PC-9 (cell line): ENCODE measurements at regions not wholly inside any gene's neighbourhood (a gene's known extent, or its start where the extent isn't known, plus 50 kb on each side); places are given as distances from the start of the nearest gene placed in this dataset.

Source experiments
- BruUV-seq: library from RNA; stranded (reverse); fragments of 400-500 nt; replicated peaks from 2 replicates; lab custom pipeline; 2021; lab: Mats Ljungman, UMichigan
- CTCF ChIA-PET: fragments of 300-600 bp; sonication (Branson Sonifier 250); formaldehyde crosslinking; loops from one replicate; lab custom pipeline; 2022; ENCODE audit warnings: antibody characterized with exemption; lab: Charles Lee
- POLR2A ChIA-PET: fragments of 300-600 bp; sonication (Branson Sonifier 250); formaldehyde crosslinking; loops from one replicate; lab custom pipeline; 2022; ENCODE audit warnings: antibody characterized with exemption; ENCODE audit not compliant: unreplicated experiment; lab: Charles Lee
- DNase-seq, 2 experiments: peaks; one replicate each; pipeline versions ENCODE4 v3.0.0 to v3.0.0-alpha.2; 2015 to 2022; ENCODE audit warnings: mixed read lengths in 1 of 2
- H2AFZ ChIP-seq: fragments of 200-600 bp; sonication (generic); 2 replicates; pipeline ENCODE4 v1.8.1; 2017; ENCODE audit warnings: antibody characterized with exemption
- H3F3A ChIP-seq: fragments of 200-600 bp; sonication (generic); 2 replicates; pipeline ENCODE4 v1.8.1; 2017; ENCODE audit warnings: antibody characterized with exemption, mild to moderate bottlenecking, low read depth; ENCODE audit not compliant: insufficient read depth
- H3K27ac ChIP-seq: fragments of 200-600 bp; sonication (generic); 2 replicates; pipeline ENCODE4 v1.6.1; 2016; ENCODE audit warnings: mixed run types
- H3K27me3 ChIP-seq: fragments of 200-600 bp; sonication (generic); 2 replicates; pipeline ENCODE4 v1.6.1; 2016; ENCODE audit warnings: low read depth, mixed run types; ENCODE audit not compliant: insufficient read depth
- H3K36me3 ChIP-seq: fragments of 200-600 bp; sonication (generic); 2 replicates; pipeline ENCODE4 v1.6.1; 2016; ENCODE audit warnings: low read depth, mixed run types
- H3K4me1 ChIP-seq: fragments of 200-600 bp; sonication (generic); replicated peaks from 2 replicates; pipeline ENCODE4 v1.6.1; 2016; ENCODE audit warnings: mixed run types; ENCODE audit not compliant: insufficient read depth
- H3K4me2 ChIP-seq: fragments of 200-600 bp; sonication (generic); 2 replicates; pipeline ENCODE4 v1.6.1; 2017; ENCODE audit warnings: mixed run types
- H3K4me3 ChIP-seq: fragments of 200-600 bp; sonication (generic); 2 replicates; pipeline ENCODE4 v1.6.1; 2016; ENCODE audit warnings: mixed run types
- H3K79me2 ChIP-seq: fragments of 200-600 bp; sonication (generic); 2 replicates; pipeline ENCODE4 v1.6.1; 2017; ENCODE audit warnings: low read depth, mixed run types
- H3K9me2 ChIP-seq: fragments of 200-600 bp; sonication (generic); 2 replicates; pipeline ENCODE4 v1.8.1; 2017; ENCODE audit warnings: mild to moderate bottlenecking; ENCODE audit not compliant: insufficient read depth
- H3K9me3 ChIP-seq: fragments of 200-600 bp; sonication (generic); 2 replicates; pipeline ENCODE4 v1.8.1; 2016; ENCODE audit warnings: low read depth; ENCODE audit not compliant: insufficient read depth
- H4K20me1 ChIP-seq: fragments of 200-600 bp; sonication (generic); 2 replicates; pipeline ENCODE4 v1.8.1; 2017; ENCODE audit not compliant: insufficient read depth
- EZH2 ChIP-seq: fragments of 200-600 bp; sonication (generic); IDR thresholded peaks from 2 replicates; pipeline ENCODE4 v1.8.0; 2017; ENCODE audit warnings: antibody characterized with exemption, low read depth
- intact Hi-C: fragments of 100-400 bp; cut with micrococcal nuclease; formaldehyde crosslinking; loops from one replicate; pipeline ENCODE4 v1.10.0; 2022; ENCODE audit not compliant: unreplicated experiment
- TF ChIP-seq, protein P1 (sequence below): fragments of 200-600 bp; sonication (generic); conservative IDR thresholded peaks from 2 replicates; pipeline ENCODE4 v1.6.1; 2017; ENCODE audit warnings: mixed run types, antibody characterized with exemption, mild to moderate bottlenecking, moderate library complexity

DNA sequence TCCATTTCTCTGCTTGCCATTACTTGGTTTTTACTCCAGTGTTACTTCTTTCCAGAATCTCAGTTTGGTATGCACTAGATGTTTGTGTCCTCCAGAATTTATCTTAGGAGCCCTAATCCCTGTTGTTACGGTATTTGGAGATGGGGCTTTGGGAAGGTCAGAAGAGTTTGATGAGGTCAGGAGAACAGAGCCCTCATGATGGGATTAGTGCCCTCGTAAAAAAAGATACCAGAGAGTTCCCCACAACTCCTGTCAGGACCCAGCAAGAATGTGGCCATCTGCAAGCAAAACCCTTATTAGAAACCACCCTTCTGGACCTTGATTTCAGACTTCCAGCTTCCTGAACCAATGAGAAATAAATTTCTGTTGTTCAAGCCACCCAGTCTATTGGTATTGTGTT, 98.0 kb downstream of the ADAMTS1 start:
- CTCF ChIA-PET = no interaction called here
- TF ChIP-seq, protein P1, sequence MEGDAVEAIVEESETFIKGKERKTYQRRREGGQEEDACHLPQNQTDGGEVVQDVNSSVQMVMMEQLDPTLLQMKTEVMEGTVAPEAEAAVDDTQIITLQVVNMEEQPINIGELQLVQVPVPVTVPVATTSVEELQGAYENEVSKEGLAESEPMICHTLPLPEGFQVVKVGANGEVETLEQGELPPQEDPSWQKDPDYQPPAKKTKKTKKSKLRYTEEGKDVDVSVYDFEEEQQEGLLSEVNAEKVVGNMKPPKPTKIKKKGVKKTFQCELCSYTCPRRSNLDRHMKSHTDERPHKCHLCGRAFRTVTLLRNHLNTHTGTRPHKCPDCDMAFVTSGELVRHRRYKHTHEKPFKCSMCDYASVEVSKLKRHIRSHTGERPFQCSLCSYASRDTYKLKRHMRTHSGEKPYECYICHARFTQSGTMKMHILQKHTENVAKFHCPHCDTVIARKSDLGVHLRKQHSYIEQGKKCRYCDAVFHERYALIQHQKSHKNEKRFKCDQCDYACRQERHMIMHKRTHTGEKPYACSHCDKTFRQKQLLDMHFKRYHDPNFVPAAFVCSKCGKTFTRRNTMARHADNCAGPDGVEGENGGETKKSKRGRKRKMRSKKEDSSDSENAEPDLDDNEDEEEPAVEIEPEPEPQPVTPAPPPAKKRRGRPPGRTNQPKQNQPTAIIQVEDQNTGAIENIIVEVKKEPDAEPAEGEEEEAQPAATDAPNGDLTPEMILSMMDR = no peak
- TF ChIP-seq EZH2 = no peak
- no peak overlapping the region for H3K4me2 ChIP-seq

DNA sequence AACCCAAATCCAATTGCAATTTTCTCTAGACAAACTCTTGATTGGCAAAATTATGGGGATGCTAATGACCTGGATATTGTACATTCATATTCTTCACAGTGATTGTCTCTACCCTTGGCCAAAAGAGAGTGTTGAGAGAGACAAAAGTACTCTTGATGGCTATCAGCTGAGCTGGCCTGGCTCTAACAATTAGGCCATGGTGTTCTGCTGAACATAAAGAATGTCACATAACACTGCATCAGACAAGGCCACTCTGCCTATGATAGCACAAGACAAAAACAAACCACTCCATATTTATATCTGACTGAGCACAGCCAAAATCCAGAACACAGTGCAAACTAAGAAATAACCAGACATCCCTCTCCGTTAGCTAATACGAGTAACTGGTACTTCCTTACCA, 101.7 kb downstream of the ADAMTS1 start:
- no peaks in the 10 kb centered on the region for H3K79me2 ChIP-seq
- H3K4me2 ChIP-seq = no peak overlapping the region
- no peak overlapping the region for H3K4me3 ChIP-seq
- no peaks in the 10 kb centered on the region for H3K4me1 ChIP-seq
- H3K27me3 ChIP-seq = no peaks in the 10 kb centered on the region
- H4K20me1 ChIP-seq = no peaks in the 10 kb centered on the region
- H3K27ac ChIP-seq = no peak overlapping the region
- H3K9me3 ChIP-seq = no peaks in the 10 kb centered on the region
- no peaks in the 10 kb centered on the region for H3K36me3 ChIP-seq
- intact Hi-C loops = no loop called here
- TF ChIP-seq EZH2 = no peak
- TF ChIP-seq, protein P1 = no peak
- no TSS peak for BruUV-seq
- no peak overlapping the region for H2AFZ ChIP-seq
- ChIA-PET CTCF (no interaction called here), POLR2A (no interaction called here)
- DNase-seq = no peak
- H3F3A ChIP-seq = no peaks in the 10 kb centered on the region
- no peaks in the 10 kb centered on the region for H3K9me2 ChIP-seq

More for the DNA sequence above, 98.0 kb downstream of the ADAMTS1 start:
- Histone ChIP-seq H3K4me1 (no peaks in the 10 kb centered on the region), H2AFZ (no peak overlapping the region), H3K9me3 (no peaks in the 10 kb centered on the region), H3K27me3 (no peaks in the 10 kb centered on the region), H3K9me2 (no peaks in the 10 kb centered on the region), H3F3A (no peaks in the 10 kb centered on the region), H3K79me2 (no peaks in the 10 kb centered on the region), H3K4me3 (no peak overlapping the region), H4K20me1 (no peaks in the 10 kb centered on the region), H3K27ac (no peak overlapping the region), H3K36me3 (no peaks in the 10 kb centered on the region)
- no TSS peak for BruUV-seq
- POLR2A ChIA-PET = no interaction called here
- intact Hi-C loops = no loop called here
- no peak for DNase-seq

DNA sequence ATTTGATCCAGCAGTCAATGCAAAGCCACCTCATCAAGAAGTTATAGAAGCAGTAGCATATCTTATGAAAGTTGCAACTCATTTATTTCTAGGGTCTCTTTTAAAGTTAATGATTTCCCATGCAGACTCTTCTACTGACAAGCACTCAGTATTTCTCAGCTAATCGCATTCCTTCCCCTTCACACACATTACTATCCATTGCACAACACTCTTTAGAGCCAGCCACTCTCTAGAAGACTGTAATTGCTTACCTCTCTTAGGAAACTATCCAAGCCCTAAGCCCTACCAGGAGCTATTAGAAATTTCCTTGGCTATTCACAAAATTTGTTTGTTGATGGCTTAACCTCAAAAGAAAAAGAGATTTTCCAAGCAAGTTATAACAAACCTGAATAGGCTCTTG, 106.0 kb downstream of the ADAMTS1 start:
- intact Hi-C loops = no loop called here
- BruUV-seq = no TSS peak
- no peaks in the 10 kb centered on the region for H3F3A ChIP-seq
- CTCF ChIA-PET = no interaction called here
- no peaks in the 10 kb centered on the region for H3K79me2 ChIP-seq
- no peaks in the 10 kb centered on the region for H3K36me3 ChIP-seq
- no peaks in the 10 kb centered on the region for H3K4me1 ChIP-seq
- no peaks in the 10 kb centered on the region for H4K20me1 ChIP-seq
- H3K27me3 ChIP-seq = no peaks in the 10 kb centered on the region
- no peak overlapping the region for H2AFZ ChIP-seq
- no peak overlapping the region for H3K27ac ChIP-seq
- TF ChIP-seq, protein P1 = no peak
- no peak for TF ChIP-seq EZH2
- H3K4me3 ChIP-seq = no peak overlapping the region
- H3K4me2 ChIP-seq = no peak overlapping the region
- POLR2A ChIA-PET = no interaction called here
- H3K9me2 ChIP-seq = no peaks in the 10 kb centered on the region
- DNase-seq = no peak
- no peaks in the 10 kb centered on the region for H3K9me3 ChIP-seq
